ENCODE measurements at regions not wholly inside any gene's neighbourhood (a gene's known extent, or its start where the extent isn't known, plus 50 kb on each side); places are given as distances from the start of the nearest gene placed in this dataset.

GRCh38 chr9:38278457-38278856 is 114.0 kb upstream of the ALDH1B1 start:
- H3K4me3 ChIP-seq = no peak overlapping the region
- no peak for TF ChIP-seq EZH2 (IDR thresholded peaks at IDR 0.05; ENCODE audit: low read depth)
- TF ChIP-seq CTCF (conservative IDR thresholded peaks at IDR 0.05) = no peak
- no peak for DNase-seq
- no peaks in the 10 kb centered on the region for H3K4me1 ChIP-seq (replicated peaks; ENCODE audit: insufficient read depth)
- H3K79me2 ChIP-seq (ENCODE audit: low read depth) = no peaks in the 10 kb centered on the region
- ChIA-PET POLR2A (ENCODE audit: unreplicated experiment) (no interaction called here), CTCF (no interaction called here)
- no peak overlapping the region for H3K27ac ChIP-seq
- H3K9me3 ChIP-seq (ENCODE audit: insufficient read depth, low read depth) = no peaks in the 10 kb centered on the region
- no peaks in the 10 kb centered on the region for H3K9me2 ChIP-seq (ENCODE audit: insufficient read depth)
- H2AFZ ChIP-seq = no peak overlapping the region
- H3F3A ChIP-seq (ENCODE audit: insufficient read depth, low read depth) = no peaks in the 10 kb centered on the region
- intact Hi-C loops (cut with micrococcal nuclease; ENCODE audit: unreplicated experiment) = no loop called here
- H4K20me1 ChIP-seq (ENCODE audit: insufficient read depth) = no peaks in the 10 kb centered on the region
- H3K27me3 ChIP-seq (ENCODE audit: insufficient read depth, low read depth) = no peaks in the 10 kb centered on the region
- no peaks in the 10 kb centered on the region for H3K36me3 ChIP-seq (ENCODE audit: low read depth)
- no peak overlapping the region for H3K4me2 ChIP-seq
- no TSS peak for BruUV-seq (replicated peaks)

GRCh38 chr9:38277601-38278200 is 114.8 kb upstream of the ALDH1B1 start:
- BruUV-seq (replicated peaks) = no TSS peak
- DNase-seq = no peak
- TF ChIP-seq CTCF (conservative IDR thresholded peaks at IDR 0.05) (no peak), EZH2 (IDR thresholded peaks at IDR 0.05; ENCODE audit: low read depth) (no peak)
- no peaks in the 10 kb centered on the region for H3K79me2 ChIP-seq (ENCODE audit: low read depth)
- no peaks in the 10 kb centered on the region for H3K36me3 ChIP-seq (ENCODE audit: low read depth)
- no peak overlapping the region for H3K4me2 ChIP-seq
- H3K27ac ChIP-seq = no peak overlapping the region
- no peaks in the 10 kb centered on the region for H3K27me3 ChIP-seq (ENCODE audit: insufficient read depth, low read depth)
- no peaks in the 10 kb centered on the region for H3K4me1 ChIP-seq (replicated peaks; ENCODE audit: insufficient read depth)
- no peak overlapping the region for H3K4me3 ChIP-seq
- no peak overlapping the region for H2AFZ ChIP-seq
- H3K9me3 ChIP-seq (ENCODE audit: insufficient read depth, low read depth) = no peaks in the 10 kb centered on the region
- ChIA-PET CTCF (no interaction called here), POLR2A (ENCODE audit: unreplicated experiment) (no interaction called here)
- no peaks in the 10 kb centered on the region for H4K20me1 ChIP-seq (ENCODE audit: insufficient read depth)
- H3F3A ChIP-seq (ENCODE audit: insufficient read depth, low read depth) = no peaks in the 10 kb centered on the region
- H3K9me2 ChIP-seq (ENCODE audit: insufficient read depth) = no peaks in the 10 kb centered on the region
- intact Hi-C loops (cut with micrococcal nuclease; ENCODE audit: unreplicated experiment) = no loop called here

- Histone ChIP-seq H4K20me1 (ENCODE audit: insufficient read depth) (no peaks in the 10 kb centered on the region), H3K27ac (no peak overlapping the region), H3F3A (ENCODE audit: insufficient read depth, low read depth) (no peaks in the 10 kb centered on the region), H2AFZ (no peak overlapping the region), H3K36me3 (ENCODE audit: low read depth) (no peaks in the 10 kb centered on the region), H3K9me2 (ENCODE audit: insufficient read depth) (no peaks in the 10 kb centered on the region), H3K27me3 (ENCODE audit: insufficient read depth, low read depth) (no peaks in the 10 kb centered on the region), H3K9me3 (ENCODE audit: insufficient read depth, low read depth) (no peaks in the 10 kb centered on the region), H3K4me1 (replicated peaks; ENCODE audit: insufficient read depth) (no peaks in the 10 kb centered on the region), H3K4me3 (no peak overlapping the region), H3K79me2 (ENCODE audit: low read depth) (no peaks in the 10 kb centered on the region), H3K4me2 (no peak overlapping the region)
- ChIA-PET POLR2A (ENCODE audit: unreplicated experiment) (no interaction called here), CTCF (no interaction called here)
- no peak for DNase-seq
- TF ChIP-seq CTCF (conservative IDR thresholded peaks at IDR 0.05) (no peak), EZH2 (IDR thresholded peaks at IDR 0.05; ENCODE audit: low read depth) (no peak)
- no TSS peak for BruUV-seq (replicated peaks)
- intact Hi-C loops (cut with micrococcal nuclease; ENCODE audit: unreplicated experiment) = no loop called here
Observed at GRCh38 chr9:38276771-38277439, 115.6 kb upstream of the ALDH1B1 start.
